Osteoblast (primary cell): ENCODE measurements at regions not wholly inside any gene's neighbourhood (a gene's known extent, or its start where the extent isn't known, plus 50 kb on each side); places are given as distances from the start of the nearest gene placed in this dataset.

Experiments used
- DNase-seq: peaks from one replicate; pipeline ENCODE4 v3.0.0; 2011; ENCODE audit warnings: low spot score, mixed read lengths; ENCODE audit not compliant: insufficient read length; ENCODE audit errors: missing footprints
- H2AFZ ChIP-seq: 2 replicates; pipeline ENCODE4 v1.6.0; 2011; ENCODE audit warnings: mild to moderate bottlenecking, low read length
- H3K27ac ChIP-seq: 2 replicates; pipeline ENCODE4 v1.5.1; 2011; ENCODE audit warnings: mild to moderate bottlenecking, low read depth, low read length, moderate library complexity
- H3K27me3 ChIP-seq: 2 replicates; pipeline ENCODE4 v1.6.0; 2012; ENCODE audit warnings: mild to moderate bottlenecking, control low read depth, inconsistent platforms, low read length, moderate library complexity; ENCODE audit not compliant: insufficient read depth
- H3K36me3 ChIP-seq: 2 replicates; pipeline ENCODE4 v1.5.1; 2011; ENCODE audit warnings: mild to moderate bottlenecking, low read length, control low read depth, moderate library complexity; ENCODE audit not compliant: insufficient read depth
- H3K4me1 ChIP-seq: 2 replicates; pipeline ENCODE4 v1.5.1; 2011; ENCODE audit warnings: mild to moderate bottlenecking, low read length, control low read depth, moderate library complexity; ENCODE audit not compliant: insufficient read depth
- H3K4me2 ChIP-seq: 2 replicates; pipeline ENCODE4 v1.6.0; 2011; ENCODE audit warnings: mild to moderate bottlenecking, low read length; ENCODE audit not compliant: insufficient read depth
- H3K4me3 ChIP-seq: fragments of 200-600 bp; sonication (generic); 3 replicates; pipeline ENCODE4 v1.5.1; 2012; ENCODE audit warnings: mild to moderate bottlenecking, low read length, inconsistent platforms; ENCODE audit not compliant: insufficient read depth
- H3K79me2 ChIP-seq: 2 replicates; pipeline ENCODE4 v1.6.0; 2012; ENCODE audit warnings: mild to moderate bottlenecking, low read length, control low read depth, inconsistent platforms; ENCODE audit not compliant: insufficient read depth
- H3K9me3 ChIP-seq: 2 replicates; pipeline ENCODE4 v1.5.1; 2011; ENCODE audit warnings: low read depth, low read length, control low read depth
- H4K20me1 ChIP-seq: 2 replicates; pipeline ENCODE4 v1.6.0; 2012; ENCODE audit warnings: mild to moderate bottlenecking, low read length, control low read depth; ENCODE audit not compliant: insufficient read depth
- TF ChIP-seq, protein P1 (sequence below): IDR thresholded peaks from 2 replicates; pipeline ENCODE4 v1.5.1; 2011; ENCODE audit warnings: mild to moderate bottlenecking, low read depth, low read length, moderate library complexity; ENCODE audit errors: extremely low read depth

DNA sequence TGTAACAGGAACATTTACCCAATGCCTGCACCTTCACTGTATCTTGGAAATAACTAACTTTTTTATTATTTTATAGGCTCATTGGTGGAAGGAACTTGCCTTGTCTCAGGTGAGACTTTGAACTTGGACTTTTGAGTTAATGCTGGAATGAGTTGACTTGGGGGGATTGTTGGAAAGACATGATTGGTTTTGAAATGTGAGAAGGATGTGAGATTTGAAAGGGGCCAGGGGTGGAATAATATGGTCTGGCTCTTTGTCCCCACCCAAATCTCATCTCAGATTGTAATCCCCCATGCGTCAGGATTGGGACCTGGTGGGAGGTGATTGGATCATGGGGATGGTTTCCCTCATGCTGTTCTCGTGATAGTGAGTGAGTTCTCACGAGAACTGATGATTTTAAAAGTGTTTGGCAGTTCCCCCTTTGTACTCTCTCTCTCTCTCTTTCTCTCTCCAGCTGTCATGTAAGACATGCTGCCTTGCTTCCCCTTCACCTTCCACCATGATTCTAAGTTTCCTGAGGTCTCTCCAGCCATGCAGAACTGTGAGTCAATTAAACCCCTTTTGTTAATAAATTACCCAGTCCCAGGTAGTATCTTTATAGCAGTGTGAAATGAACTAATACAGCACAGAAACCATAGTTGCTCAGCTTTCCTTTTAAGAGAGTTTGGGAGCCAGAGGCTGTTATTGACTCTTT, 244.1 kb downstream of the BTG1 start:
- Histone ChIP-seq H3K79me2 (no peaks in the 10 kb centered on the region), H3K27me3 (no peaks in the 10 kb centered on the region), H3K36me3 (no peaks in the 10 kb centered on the region), H3K9me3 (no peaks in the 10 kb centered on the region), H3K27ac (no peak overlapping the region), H3K4me1 (no peaks in the 10 kb centered on the region), H2AFZ (no peak overlapping the region), H4K20me1 (no peaks in the 10 kb centered on the region), H3K4me3 (no peak overlapping the region), H3K4me2 (no peak overlapping the region)
- TF ChIP-seq, protein P1, sequence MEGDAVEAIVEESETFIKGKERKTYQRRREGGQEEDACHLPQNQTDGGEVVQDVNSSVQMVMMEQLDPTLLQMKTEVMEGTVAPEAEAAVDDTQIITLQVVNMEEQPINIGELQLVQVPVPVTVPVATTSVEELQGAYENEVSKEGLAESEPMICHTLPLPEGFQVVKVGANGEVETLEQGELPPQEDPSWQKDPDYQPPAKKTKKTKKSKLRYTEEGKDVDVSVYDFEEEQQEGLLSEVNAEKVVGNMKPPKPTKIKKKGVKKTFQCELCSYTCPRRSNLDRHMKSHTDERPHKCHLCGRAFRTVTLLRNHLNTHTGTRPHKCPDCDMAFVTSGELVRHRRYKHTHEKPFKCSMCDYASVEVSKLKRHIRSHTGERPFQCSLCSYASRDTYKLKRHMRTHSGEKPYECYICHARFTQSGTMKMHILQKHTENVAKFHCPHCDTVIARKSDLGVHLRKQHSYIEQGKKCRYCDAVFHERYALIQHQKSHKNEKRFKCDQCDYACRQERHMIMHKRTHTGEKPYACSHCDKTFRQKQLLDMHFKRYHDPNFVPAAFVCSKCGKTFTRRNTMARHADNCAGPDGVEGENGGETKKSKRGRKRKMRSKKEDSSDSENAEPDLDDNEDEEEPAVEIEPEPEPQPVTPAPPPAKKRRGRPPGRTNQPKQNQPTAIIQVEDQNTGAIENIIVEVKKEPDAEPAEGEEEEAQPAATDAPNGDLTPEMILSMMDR = no peak
- DNase-seq = no peak

DNA sequence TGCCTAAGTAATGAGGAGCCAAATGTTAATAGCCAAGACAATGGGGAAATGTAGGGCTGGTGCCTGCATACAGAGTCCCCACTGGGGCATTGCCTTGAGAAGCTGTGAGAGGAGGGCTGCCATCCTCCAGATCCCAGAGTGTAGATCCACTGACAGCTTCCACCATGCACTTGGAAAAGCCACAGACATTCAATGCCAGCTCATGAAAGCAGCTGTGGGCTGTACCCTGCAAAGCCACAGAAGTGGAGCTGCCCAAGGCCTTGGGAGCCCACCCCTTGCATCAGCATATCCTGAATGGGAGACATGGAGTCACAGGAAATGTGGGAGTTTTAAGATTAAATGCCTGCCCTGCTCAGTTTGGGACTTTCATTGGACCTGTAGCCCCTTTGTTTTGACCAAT, 244.7 kb downstream of the BTG1 start:
- Histone ChIP-seq H3K4me2 (no peak overlapping the region), H4K20me1 (no peaks in the 10 kb centered on the region), H2AFZ (no peak overlapping the region), H3K36me3 (no peaks in the 10 kb centered on the region), H3K4me3 (no peak overlapping the region), H3K27ac (no peak overlapping the region), H3K4me1 (no peaks in the 10 kb centered on the region), H3K79me2 (no peaks in the 10 kb centered on the region), H3K9me3 (no peaks in the 10 kb centered on the region), H3K27me3 (no peaks in the 10 kb centered on the region)
- TF ChIP-seq, protein P1 = no peak
- DNase-seq = no peak

DNA sequence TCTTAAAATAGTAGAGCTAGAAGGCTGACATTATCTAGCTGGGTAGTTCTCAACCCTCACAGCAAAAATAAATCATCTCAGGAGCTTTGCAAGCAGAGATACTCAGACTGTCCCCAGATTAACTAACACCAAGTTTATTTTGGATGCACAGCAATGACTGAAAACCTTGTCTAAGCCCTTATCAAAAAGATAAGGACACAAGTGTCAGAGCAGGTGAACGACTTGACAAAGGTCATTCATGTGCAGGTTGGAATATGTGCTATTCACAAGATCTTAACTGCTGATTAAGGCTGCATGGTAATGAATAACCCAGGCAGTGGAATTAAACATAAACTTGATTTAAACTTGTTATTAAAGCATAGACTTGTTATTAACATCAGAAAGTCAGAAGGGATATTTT, 246.6 kb downstream of the BTG1 start:
- Histone ChIP-seq H3K4me3 (no peak overlapping the region), H3K4me1 (no peaks in the 10 kb centered on the region), H3K4me2 (no peak overlapping the region), H3K9me3 (no peaks in the 10 kb centered on the region), H3K27ac (no peak overlapping the region), H3K36me3 (no peaks in the 10 kb centered on the region), H3K79me2 (no peaks in the 10 kb centered on the region), H2AFZ (no peak overlapping the region), H3K27me3 (no peaks in the 10 kb centered on the region), H4K20me1 (no peaks in the 10 kb centered on the region)
- DNase-seq = no peak
- TF ChIP-seq, protein P1 = no peak

DNA sequence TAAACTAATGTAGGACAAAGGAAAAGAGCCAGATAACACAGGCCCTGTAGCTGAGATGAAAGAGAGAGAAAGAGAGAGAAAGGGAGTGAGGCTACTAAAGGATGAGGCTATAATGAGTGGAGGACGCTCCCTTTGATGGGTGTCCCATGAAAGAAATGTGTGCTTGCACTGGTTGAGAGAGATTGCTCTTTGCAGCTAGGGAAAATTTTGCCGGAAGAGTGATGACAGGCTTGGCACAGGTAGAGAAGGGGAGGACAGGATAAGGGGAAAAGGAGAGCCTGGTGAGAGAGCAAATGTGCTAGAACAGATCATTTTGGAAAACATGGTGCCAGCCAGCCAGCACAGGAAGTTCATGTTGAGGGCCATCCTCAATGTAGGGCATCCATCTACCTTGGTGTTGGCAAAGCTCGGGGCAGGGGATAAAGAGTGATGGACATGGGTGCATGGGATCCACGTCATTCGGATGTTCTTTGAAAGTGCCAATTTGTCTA, 248.6 kb downstream of the BTG1 start:
- TF ChIP-seq, protein P1 = no peak
- no peaks in the 10 kb centered on the region for H3K27me3 ChIP-seq
- H3K36me3 ChIP-seq = no peaks in the 10 kb centered on the region
- DNase-seq = no peak
- no peaks in the 10 kb centered on the region for H3K4me1 ChIP-seq
- no peaks in the 10 kb centered on the region for H3K79me2 ChIP-seq
- no peaks in the 10 kb centered on the region for H3K9me3 ChIP-seq
- H3K4me2 ChIP-seq = no peak overlapping the region
- H3K4me3 ChIP-seq = no peak overlapping the region
- H2AFZ ChIP-seq = no peak overlapping the region
- H4K20me1 ChIP-seq = no peaks in the 10 kb centered on the region
- H3K27ac ChIP-seq = no peak overlapping the region
